GM12891 (cell line): ENCODE measurements at regions not wholly inside any gene's neighbourhood (a gene's known extent, or its start where the extent isn't known, plus 50 kb on each side); places are given as distances from the start of the nearest gene placed in this dataset.

Experiments used
- POLR2A ChIP-seq: IDR thresholded peaks from 2 replicates; pipeline ENCODE4 v1.6.1; 2011; ENCODE audit warnings: low read depth, low read length, control low read depth
- POLR2AphosphoS5 ChIP-seq: IDR thresholded peaks from 2 replicates; pipeline ENCODE4 v1.6.1; 2011; ENCODE audit warnings: low read depth, low read length, control low read depth
- POU2F2 ChIP-seq: IDR thresholded peaks from 2 replicates; pipeline ENCODE4 v1.6.1; 2011; ENCODE audit warnings: low read depth, mild to moderate bottlenecking, control low read depth, low read length, moderate library complexity

DNA sequence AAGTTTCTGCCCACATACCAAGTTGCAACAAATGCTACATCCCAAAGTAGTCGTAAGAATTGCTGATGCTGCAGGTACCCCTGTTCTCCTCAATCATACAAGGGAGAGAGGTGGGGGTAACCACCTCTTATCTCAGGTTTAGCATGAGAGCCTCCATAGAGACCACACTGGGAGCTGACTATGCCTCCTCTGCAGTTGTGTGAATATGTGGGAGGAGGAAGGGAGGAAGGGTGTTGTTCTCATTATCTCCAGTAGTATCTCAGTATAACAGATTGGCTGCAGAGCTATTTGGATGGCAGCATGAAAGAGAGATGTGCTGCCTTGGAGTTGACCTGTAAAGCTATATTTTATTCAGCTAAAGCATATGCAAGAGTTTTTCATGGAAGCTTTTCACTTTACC lies 690.7 kb downstream of the KCNJ3 start:
- TF ChIP-seq POLR2AphosphoS5: no peak
- TF ChIP-seq POLR2A: no peak
- no peak for TF ChIP-seq POU2F2
